ENCODE measurements at regions not wholly inside any gene's neighbourhood (a gene's known extent, or its start where the extent isn't known, plus 50 kb on each side); places are given as distances from the start of the nearest gene placed in this dataset.

DNA sequence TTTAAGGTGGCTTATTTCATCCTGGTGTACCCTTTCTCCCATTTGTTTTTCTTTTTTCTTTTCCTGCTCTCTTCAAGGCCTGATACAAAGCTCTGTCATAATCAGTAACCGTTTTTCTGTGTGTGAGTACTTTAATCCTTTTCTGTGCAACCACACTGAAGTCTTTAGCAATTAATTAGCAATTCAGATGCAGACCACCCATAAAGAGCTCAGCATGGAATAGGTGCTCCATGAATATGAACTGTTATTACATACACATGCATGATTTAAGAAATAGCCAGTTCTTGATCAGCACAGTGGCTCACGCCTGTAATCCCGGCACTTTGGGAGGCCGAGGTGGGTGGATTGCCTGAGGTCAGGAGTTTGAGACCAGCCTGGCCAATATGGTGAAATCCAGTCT lies 1386.6 kb downstream of the AACS start:
- TF ChIP-seq, protein P1, sequence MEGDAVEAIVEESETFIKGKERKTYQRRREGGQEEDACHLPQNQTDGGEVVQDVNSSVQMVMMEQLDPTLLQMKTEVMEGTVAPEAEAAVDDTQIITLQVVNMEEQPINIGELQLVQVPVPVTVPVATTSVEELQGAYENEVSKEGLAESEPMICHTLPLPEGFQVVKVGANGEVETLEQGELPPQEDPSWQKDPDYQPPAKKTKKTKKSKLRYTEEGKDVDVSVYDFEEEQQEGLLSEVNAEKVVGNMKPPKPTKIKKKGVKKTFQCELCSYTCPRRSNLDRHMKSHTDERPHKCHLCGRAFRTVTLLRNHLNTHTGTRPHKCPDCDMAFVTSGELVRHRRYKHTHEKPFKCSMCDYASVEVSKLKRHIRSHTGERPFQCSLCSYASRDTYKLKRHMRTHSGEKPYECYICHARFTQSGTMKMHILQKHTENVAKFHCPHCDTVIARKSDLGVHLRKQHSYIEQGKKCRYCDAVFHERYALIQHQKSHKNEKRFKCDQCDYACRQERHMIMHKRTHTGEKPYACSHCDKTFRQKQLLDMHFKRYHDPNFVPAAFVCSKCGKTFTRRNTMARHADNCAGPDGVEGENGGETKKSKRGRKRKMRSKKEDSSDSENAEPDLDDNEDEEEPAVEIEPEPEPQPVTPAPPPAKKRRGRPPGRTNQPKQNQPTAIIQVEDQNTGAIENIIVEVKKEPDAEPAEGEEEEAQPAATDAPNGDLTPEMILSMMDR (conservative IDR thresholded peaks at IDR 0.05; ENCODE audit: low read length), result no peak
- TF ChIP-seq EZH2phosphoT487 (IDR thresholded peaks at IDR 0.05; ENCODE audit: borderline replicate concordance, low read depth, low read length), result no peak
